ENCODE measurements at regions not wholly inside any gene's neighbourhood (a gene's known extent, or its start where the extent isn't known, plus 50 kb on each side); places are given as distances from the start of the nearest gene placed in this dataset.

DNA sequence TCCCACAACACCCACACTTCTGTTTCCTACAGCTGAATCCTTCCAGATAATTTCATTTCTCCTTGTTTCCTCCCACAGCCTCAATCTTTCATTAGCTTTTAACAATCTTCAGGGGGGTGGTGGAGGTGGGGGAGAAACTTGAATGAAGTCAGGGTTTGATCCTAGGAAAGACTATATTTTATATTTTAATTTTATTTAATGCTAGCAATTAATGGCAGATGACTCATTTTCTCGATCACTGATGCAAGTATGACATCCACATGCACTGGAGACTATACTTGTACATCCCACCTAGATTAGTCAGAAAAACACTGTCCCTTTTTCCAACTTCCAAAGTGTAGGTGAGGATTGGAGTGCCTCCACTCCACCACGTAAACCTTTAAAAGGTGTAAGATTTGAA is 1181.3 kb upstream of the AUTS2 start:
- DNase-seq = no peak

DNA sequence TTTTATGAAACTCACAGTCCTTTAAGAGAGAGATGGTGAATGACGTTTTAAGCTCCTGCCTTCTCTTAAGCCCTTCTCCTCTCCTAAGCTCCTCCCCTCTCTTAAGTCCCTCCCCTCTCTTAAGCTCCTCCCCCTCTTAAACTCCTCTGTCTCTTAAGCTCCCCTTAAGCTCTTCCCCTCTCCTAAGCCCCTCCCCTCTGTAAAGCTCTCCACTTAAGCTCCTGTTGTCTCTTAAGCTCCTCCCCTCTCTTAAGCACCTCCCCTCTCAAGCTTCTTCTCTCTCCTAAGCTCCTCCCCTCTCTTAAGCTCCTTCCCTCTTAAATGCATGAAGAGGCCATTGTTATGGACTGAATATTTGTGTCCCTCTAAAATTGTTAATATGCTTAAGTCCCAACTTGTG is 1180.6 kb upstream of the AUTS2 start:
- DNase-seq = no peak

DNA sequence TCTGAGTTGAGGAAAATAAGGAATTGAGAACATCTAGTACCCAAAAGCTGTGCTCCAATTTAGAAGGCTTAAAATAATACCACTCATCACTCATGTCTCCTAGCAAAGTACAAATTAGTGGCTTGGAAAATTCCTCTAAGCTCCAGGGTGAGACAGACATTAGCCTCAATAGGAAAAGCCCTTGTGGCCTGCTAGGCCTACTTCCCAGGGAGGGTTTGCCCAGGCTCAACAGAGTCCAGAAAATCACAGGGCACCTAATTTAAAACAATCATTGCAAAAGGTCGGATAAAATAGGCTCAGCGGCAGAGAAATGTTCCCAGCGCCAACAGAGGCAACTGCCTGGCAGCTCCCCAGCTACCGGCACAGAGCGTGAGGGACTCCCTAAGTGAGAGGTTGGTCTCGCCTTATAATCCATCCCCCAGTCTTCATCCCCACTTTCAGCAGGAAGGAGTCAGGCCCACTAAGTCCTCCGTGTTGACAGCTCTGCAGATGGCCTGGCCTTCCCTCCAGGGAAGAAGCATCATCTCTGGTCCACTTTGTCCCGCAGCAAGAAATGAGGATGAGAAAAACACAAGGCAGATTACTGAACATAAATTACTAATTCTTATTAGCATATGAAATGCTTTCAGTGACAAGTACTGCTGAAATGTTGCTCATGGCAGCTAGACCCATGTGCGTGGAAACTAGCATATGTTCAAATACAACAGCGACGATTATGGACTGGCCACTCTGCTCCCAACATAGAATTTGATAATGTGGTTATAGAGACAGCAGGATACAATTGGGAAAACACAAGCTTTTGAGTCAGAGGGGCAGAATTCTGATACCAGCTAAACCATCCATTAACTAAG is 1177.7 kb upstream of the AUTS2 start:
- DNase-seq = no peak

DNA sequence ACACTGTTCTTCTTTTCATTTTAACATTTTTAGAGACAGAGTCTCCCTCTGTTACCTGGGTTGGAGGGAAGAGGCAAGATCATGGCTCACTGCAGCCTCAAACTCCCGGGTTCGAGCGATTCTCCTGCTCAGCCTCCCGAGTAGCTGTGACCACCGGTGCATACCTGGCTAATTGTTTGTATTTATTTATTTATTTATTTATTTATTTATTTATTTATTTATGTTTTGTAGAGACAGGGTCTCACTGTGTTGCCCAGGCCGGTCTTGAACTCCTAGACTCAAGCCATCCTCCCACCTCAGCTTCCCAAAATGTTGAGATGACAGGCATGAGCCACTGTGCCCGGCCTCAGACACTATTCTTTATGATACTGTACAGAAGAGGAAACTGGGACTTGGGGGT is 1176.6 kb upstream of the AUTS2 start:
- DNase-seq = no peak

DNA sequence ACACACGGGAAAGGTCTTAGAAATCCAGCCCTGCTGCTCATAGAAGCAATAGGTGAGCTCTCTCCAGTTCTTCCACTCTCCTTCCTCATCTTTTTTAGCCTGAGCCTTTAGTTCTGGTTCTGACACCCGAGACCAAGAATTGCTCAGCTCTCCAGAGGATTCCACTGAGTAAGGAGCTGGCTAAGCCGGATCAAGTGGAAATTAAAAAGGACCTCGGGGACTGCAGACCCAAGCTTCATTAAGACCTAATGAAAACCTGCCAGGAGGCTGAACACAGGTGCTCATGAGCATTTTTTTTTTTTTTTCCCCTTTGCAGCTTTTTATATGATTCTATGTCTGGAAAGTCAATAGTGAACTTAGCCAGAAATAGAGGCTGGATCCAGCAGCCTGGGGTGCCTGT is 1176.0 kb upstream of the AUTS2 start:
- no peak for DNase-seq

DNA sequence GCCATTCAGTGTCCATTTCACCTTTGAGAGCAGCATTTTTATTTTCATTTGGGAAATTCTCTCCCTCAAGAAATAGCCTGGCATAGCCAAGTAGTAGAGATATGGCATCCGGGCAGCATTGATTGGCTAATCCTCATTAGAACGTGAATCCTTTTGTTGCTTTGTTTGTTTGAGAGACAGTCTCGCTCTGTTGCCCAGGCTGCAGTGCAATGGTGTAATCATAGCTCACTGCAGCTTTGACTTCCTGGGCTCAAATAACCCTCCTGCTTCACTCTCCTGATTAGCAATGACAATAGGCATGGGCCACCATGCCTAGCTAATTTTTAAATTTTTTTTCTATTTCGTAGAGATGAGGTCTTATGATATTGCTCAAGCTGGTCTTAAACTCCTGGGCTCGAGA is 1174.9 kb upstream of the AUTS2 start:
- DNase-seq = no peak

DNA sequence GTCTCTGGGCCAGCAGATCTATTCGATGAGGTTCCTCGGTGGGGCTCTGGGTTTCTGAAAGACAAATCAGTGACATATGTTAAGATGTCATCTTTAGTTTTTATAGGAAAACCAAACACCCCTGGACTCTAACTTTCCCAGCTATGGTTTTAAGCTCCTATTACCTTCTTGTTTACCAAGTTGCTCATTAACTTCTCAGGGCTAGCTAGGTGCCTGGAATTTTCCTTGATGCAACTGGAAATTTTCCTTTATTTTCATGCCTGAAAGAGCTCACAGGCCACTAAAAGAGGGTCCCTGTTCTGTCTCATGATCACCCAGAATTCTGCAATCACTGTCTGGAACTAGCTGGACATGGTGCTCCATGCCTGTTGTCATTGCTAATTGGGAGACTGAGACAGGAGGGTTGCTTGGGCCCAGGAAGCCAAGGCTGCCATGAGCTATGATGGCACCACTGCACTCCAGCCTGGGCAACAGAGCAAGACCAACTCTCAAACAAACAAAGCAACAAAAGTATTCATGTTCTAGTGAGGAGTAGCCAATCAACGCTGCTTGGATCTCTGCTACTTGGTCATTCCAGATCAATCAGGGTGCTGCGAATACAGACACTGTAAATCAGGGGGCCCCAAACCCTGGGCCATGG is 1173.5 kb upstream of the AUTS2 start:
- no peak for DNase-seq

DNA sequence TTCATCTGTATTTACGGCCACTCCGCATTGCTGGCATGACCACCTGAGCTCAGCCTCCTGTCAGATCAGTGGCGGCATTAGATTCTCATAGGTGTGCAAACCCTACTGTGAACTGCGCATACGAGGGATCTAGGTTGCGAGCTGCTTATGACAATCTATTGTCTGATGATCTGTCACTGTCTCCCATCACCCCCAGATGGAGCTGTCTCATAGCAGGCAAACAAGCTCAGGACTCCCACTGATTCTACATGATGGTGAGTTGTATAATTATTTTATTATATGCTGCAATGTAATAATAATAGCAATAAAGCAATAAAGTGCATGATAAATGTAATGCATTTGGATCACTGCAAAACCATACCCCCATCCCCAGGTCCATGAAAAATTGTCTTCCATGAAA is 1172.9 kb upstream of the AUTS2 start:
- DNase-seq = no peak

DNA sequence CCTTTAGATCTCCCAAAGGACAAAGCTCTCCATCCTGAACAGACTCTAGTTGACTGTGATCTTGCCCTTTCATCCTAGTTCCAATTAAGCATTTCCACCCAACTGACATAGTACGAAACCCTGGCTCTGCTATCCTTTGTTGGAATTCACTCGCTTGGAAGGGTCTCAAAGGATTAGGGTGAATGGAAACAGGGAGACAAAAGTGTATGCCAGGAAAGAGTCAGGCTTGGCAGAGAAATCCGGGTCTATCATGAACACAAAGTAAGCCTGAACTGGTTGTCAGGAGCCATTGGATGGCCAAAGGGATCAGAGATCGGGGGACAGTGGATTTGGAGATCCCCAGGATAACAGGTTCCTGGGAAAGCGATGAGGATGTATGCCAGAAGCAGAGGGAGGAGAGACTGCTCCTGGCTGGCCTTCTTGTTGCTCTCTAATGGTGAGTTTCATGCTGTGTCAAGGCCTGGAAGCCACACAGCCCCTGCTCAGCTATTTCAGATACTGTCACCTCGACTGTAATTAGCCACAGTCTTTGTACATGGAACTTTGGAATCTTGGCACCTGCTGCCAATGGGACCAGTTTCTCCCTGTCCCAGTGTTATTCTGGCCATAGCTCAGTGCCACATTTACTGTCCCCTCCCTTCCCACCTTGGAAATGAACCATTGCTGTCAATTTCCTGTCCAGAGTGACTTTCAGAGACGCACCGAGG is 1168.7 kb upstream of the AUTS2 start:
- DNase-seq = no peak

DNA sequence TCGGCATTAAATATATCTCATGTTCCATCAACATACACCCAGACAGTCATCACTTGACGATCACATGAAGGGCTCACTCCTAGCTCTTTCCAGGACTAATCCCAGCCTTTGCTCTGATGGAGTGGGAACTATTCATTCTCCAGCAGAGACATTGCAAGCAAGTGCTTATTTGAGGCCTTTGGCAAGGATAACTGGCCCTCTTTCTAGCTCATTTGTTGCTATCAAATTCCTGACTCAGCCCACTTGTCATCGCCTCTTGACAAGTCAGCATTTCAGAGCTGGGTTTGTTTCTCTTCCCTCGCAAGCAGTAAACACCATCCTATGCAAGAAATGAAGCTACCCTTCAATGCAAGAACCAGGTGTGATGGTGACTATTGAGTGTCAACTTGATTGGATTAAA is 1165.7 kb upstream of the AUTS2 start:
- no peak for DNase-seq

DNA sequence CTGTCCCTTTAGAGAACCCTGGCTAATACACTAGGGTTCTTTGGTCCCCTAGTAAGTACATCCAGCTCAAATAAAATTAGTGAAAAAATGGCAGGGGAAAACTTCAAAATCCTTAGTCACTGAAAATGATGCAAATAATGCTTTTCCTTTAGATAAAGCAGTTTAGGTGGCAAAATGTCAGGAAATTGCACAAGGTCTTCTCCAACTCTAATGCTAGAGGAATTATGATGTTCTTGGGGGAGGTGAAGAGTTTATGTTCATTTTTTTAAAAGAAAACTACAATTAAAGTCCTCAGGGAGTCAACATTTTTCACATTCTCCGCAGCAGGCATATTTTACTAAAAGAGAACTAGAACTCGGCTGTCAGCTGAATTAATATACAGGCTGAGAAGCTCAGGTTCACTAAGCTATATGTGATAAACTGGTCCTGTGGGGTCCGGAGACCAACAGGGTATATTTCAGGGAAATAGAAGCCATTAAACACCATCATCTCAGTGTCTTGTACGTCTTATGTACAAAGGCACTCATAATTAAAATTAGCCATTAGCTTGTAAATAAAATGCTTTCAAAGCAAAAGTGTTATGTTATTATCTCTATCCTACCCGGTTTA is 1164.7 kb upstream of the AUTS2 start:
- DNase-seq = no peak

DNA sequence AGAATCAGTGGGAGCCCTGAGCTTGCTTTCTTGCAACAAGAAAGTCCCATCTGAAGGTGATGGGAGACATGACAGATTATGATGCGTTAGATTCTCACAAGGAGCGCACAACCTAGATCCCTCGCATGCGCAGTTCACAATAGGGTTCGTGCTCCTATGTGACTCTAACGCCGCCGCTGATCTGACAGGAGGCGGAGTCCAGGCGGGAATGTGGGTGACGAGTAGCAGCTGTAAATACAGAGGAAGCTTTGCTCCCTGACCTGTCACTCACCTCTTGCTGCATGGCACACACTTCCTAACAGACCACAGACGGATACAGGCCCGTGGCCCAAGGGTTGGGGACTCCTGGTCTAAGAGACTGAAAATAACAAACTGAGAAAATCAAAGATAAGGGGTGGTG is 1163.4 kb upstream of the AUTS2 start:
- no peak for DNase-seq

DNA sequence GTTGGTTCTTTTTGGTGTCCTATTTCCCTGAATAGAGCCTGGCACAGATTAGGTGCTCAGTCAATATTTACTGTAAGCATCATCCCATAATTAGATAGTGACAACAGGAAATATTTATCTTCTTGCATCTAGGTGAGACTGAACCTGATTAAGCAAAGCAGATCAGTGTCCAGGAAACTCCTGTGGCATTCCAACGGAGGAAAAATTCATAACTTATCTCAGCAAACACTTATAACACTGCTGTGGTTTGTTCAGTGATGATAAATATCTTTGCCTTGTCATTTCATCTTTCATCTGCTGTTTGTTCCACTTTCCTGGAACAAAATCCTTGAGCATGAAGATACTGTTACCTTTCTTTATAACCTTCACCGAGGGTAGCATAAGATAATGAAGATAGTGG is 1160.3 kb upstream of the AUTS2 start:
- DNase-seq = no peak

DNA sequence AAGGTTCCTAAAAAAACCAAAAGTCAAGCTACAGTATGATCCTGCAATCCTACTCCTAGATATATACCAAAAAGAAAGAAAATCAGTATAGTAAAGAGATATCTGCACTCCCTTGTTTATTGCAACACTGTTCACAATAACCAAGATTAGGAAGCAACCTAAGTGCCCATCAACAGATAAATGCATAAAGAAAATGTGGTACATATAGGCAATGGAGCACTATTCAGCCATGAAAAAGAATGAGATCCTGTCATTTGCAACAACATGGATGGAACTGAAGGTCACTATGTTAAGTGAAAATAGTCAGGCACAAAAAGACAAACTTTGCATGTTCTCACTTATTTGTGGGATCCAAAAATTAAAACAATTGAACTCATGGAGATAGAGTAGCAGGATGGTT is 1159.5 kb upstream of the AUTS2 start:
- DNase-seq = no peak

DNA sequence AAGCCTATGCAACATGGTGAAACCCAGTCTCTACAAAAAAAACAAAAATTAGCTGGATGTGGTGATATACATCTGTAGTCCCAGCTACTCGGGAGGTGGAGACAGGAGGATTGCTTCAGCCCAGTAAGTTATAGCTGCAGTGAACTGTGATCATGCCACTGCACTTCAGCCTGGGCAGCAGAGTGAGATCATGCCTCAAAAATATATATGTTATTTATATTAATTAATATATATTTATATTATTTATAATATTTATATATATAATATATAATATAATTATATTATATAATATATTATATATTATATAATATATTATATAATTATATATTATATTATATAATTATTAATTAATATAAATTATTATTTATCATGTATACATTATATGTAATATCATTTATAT is 1158.4 kb upstream of the AUTS2 start:
- no peak for DNase-seq

DNA sequence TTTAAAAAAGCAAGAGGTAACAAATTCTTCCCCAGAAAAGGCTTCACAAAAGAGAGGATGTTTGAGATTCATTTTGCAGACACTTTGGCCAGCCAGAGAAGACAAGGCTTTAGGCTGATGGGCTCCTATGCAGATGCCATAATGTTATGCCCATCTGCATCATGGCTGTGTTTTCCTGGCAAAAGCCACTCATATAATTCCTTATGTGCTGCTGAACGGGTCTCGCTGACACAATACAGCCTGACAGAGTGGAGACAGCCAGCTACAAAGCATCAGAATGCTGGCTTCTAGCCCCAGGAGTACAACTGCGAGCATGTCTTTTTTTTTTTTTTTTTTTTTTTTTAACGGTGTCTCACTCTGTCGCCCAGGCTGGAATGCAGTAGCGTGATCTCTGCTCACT is 1157.4 kb upstream of the AUTS2 start:
- DNase-seq = no peak

DNA sequence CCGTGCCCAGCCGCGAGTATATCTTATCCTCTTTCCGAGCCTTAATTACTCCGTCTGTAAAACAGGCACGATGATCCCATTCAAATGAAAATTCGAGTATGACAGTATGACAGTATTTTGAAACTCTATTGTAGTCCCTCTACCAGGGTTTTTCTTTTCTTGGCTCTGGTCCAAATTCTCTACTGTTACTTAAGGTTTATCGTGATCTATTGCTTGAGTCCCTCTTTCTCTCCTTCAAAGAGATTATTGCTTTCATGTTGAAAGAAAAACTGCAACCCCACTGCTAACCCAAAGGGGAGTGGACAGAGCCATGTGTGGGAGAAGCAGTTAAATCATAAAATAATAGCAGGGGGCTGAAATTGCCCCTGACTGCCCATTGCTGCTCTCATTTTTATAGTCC is 1156.6 kb upstream of the AUTS2 start:
- DNase-seq = no peak

DNA sequence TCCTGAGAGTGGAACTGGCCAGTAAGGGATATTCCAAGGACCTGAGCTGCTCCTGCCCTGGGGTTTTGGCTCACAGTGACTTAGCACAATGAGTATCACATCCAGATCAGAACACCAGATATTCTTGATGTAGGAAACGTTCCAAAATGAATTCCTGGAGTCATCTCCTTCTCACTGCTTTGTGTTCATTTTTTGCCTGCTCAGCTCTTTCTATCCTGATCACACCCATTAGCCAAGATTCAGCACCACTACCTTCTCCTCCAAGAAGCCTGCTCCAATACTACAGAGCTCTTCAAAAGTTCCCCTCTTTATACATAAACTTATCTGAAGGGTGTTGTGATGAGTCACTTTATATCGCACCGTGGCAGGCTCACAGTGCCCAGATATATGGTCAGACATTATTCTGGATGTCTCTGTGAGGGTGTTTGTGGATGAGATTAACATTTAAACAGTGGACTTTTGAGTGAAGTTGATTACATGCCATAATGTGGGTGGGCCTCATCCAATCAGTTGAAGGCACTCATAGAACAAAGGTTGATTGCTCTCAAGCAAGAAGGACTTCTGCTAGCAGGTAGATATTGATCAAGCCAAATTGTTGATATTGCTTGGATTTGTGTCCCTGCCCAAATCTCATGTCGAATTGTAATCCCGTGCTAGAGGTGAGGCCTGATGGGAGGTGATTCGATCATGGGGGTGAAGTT is 1155.2 kb upstream of the AUTS2 start:
- DNase-seq = no peak

DNA sequence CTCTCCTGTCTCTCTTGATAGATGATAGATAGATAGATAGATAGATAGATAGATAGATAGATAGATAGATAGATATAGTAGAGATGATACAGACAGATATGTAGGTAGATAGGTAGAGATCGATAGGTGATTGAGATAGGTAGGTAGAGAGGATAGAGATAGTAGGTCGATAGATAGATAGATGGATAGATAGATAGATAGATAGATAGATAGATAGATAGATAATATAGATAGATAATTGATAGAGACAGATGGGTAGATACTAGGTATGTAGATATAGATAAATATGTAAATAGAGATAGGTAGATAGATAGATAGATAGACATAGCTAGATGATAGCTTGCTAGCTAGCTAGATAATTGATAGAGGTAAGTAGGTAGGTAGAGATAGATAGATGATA is 1154.2 kb upstream of the AUTS2 start:
- no peak for DNase-seq

DNA sequence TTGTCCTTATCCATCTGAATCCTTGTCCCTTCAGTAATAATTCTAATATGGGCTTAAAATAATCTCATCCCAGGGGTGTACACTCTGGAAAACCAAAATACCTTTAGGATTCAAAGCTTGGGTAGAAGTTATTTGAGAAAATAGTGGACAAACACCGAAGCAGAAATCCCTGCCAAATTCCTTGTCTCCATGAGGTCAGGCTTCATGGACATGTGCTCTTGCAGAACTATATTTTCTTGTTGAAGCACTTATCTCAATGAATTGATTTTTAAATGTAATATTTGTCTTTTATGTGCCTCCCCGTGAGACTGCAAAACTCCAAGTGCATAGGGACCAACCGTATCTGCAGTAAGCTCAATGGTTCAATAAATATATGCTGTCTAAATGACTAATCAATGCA is 1153.3 kb upstream of the AUTS2 start:
- no peak for DNase-seq

DNA sequence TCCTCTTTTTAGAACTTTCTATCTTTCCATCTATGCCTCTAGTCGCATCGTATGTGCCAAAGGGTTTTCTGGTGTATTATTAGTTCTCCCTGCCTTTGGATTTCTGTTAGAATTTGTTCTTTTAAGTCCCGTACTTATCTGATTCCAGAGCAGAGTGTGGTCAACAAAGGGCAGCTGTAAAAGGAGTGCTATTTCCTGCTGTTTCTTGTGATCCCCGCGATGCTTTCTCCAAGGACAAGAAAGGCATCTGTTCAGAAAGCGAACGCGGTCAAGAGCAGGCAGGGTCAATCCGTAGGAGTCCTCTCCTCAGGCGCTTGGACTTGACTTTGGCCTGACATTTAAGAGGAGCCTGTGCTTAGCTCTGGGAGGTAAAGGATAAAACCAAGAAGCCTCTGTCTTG is 1152.1 kb upstream of the AUTS2 start:
- no peak for DNase-seq

DNA sequence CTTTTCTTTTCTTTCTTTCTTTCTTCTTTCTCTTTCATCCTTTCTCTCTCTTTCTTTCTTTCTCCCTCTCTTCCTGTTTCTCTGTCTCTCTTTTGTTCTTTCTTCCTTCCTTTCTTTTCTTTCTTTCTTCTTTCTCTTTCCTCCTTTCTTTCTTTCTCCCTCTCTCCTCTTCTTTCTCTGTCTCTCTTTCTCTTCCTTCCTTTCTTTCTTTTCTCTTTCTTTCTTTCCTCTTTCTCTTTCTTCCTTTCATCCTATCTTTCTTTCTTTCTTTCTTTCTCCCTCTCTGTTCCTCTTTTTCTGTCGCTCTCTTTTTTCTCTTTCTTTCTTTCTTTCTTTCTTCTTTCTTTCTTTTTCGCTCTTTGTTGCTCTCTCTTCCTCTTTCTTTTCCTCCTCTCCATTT is 1149.2 kb upstream of the AUTS2 start:
- no peak for DNase-seq

DNA sequence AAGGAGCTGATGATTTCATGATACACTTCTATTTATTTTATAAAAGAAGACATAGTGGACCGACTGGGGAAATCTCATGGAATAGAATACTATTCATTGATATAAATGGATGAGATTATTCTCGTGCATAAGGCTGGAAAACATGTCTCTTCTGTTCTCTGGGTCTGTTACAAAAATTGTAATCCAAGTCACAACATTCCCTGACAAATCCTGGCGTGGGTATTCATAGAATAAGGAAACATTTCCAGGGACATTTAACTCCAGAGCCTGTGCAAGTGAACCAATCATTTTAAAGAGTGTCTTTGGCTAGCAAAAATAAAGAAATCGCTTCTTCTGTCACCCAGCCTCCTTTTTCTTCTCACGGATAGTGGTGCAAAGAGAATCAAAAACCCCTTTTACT is 1148.5 kb upstream of the AUTS2 start:
- no peak for DNase-seq
